SK-N-SH treated with all-trans-retinoic acid at 6 μM for 48 hours (cell line): ENCODE measurements at regions not wholly inside any gene's neighbourhood (a gene's known extent, or its start where the extent isn't known, plus 50 kb on each side); places are given as distances from the start of the nearest gene placed in this dataset.

ENCODE experiments used
- ATAC-seq: fragments of 200-7000 bp; cut with Tn5 transposase; 3 replicates; pipeline ENCODE4 v1.9.1; 2020; ENCODE audit warnings: mild to moderate bottlenecking, moderate library complexity
- ARNTL ChIP-seq: fragments of 450-650 bp; formaldehyde crosslinking; IDR thresholded peaks from 2 replicates; pipeline ENCODE4 v1.5.0; 2020; ENCODE audit warnings: low read depth, mild to moderate bottlenecking, moderate library complexity, borderline replicate concordance
- BACH2 ChIP-seq: fragments of 250-450 bp; sonication (Bioruptor Pico); IDR thresholded peaks from 2 replicates; pipeline ENCODE4 v1.9.0; 2021; ENCODE audit warnings: mild to moderate bottlenecking, borderline replicate concordance
- CSDC2 ChIP-seq: fragments of 250-450 bp; sonication (Bioruptor Pico); IDR thresholded peaks from 2 replicates; pipeline ENCODE4 v1.5.0; 2020; ENCODE audit warnings: mild to moderate bottlenecking, moderate library complexity
- ESRRG ChIP-seq: fragments of 250-450 bp; sonication (Bioruptor Pico); IDR thresholded peaks from 2 replicates; pipeline ENCODE4 v1.6.1; 2021; ENCODE audit warnings: mild to moderate bottlenecking
- ISL1 ChIP-seq: fragments of 250-450 bp; sonication (Bioruptor Pico); IDR thresholded peaks from 2 replicates; pipeline ENCODE4 v2.1.2; 2022; ENCODE audit warnings: mild to moderate bottlenecking, moderate library complexity
- OSR1 ChIP-seq: fragments of 250-450 bp; sonication (Bioruptor Pico); IDR thresholded peaks from 2 replicates; pipeline ENCODE4 v1.8.0; 2022; ENCODE audit warnings: moderate library complexity, mild to moderate bottlenecking, inconsistent platforms
- PPARA ChIP-seq: fragments of 250-450 bp; sonication (Bioruptor Pico); IDR thresholded peaks from 2 replicates; pipeline ENCODE4 v1.5.0; 2020; ENCODE audit warnings: mild to moderate bottlenecking, borderline replicate concordance
- SNAI2 ChIP-seq: fragments of 250-450 bp; sonication (Bioruptor Pico); IDR thresholded peaks from 2 replicates; pipeline ENCODE4 v1.5.0; 2020; ENCODE audit warnings: mild to moderate bottlenecking, moderate library complexity
- TCF4 ChIP-seq: fragments of 250-450 bp; sonication (Bioruptor Pico); IDR thresholded peaks from 2 replicates; pipeline ENCODE4 v1.8.0; 2021; ENCODE audit warnings: mild to moderate bottlenecking, moderate library complexity, borderline replicate concordance
- ZC3H10 ChIP-seq: fragments of 250-450 bp; sonication (Bioruptor Pico); IDR thresholded peaks from 2 replicates; pipeline ENCODE4 v1.5.1; 2021; ENCODE audit warnings: mild to moderate bottlenecking, moderate library complexity
- ZFP3 ChIP-seq: fragments of 250-450 bp; sonication (Bioruptor Pico); IDR thresholded peaks from 2 replicates; pipeline ENCODE4 v1.5.0; 2020; ENCODE audit warnings: mild to moderate bottlenecking, moderate library complexity
- ZFP30 ChIP-seq: fragments of 450-650 bp; formaldehyde crosslinking; IDR thresholded peaks from 2 replicates; pipeline ENCODE4 v1.5.0; 2022; ENCODE audit warnings: mild to moderate bottlenecking, moderate library complexity
- ZNF565 ChIP-seq: fragments of 450-650 bp; formaldehyde crosslinking; conservative IDR thresholded peaks from 2 replicates; pipeline ENCODE4 v1.5.0; 2020; ENCODE audit warnings: low read depth, mild to moderate bottlenecking, moderate library complexity
- ZNF70 ChIP-seq: fragments of 450-650 bp; formaldehyde crosslinking; IDR thresholded peaks from 2 replicates; pipeline ENCODE4 v1.5.0; 2020; ENCODE audit warnings: mild to moderate bottlenecking, moderate library complexity
- ZNF8 ChIP-seq: fragments of 450-650 bp; formaldehyde crosslinking; IDR thresholded peaks from 2 replicates; pipeline ENCODE4 v1.5.0; 2020; ENCODE audit warnings: mild to moderate bottlenecking, moderate library complexity
- TF ChIP-seq, protein P1 (sequence below): fragments of 250-450 bp; sonication (Bioruptor Pico); IDR thresholded peaks from 2 replicates; pipeline ENCODE4 v1.8.0; 2020; ENCODE audit warnings: mild to moderate bottlenecking, moderate library complexity, borderline replicate concordance
- TF ChIP-seq, protein P2 (sequence below): fragments of 250-450 bp; sonication (Bioruptor Pico); IDR thresholded peaks from 2 replicates; pipeline ENCODE4 v1.5.0; 2020; ENCODE audit warnings: mild to moderate bottlenecking, moderate library complexity
- TF ChIP-seq, protein P3 (sequence below): fragments of 250-450 bp; sonication (Bioruptor Pico); IDR thresholded peaks from 2 replicates; pipeline ENCODE4 v1.5.1; 2020; ENCODE audit warnings: low read depth, mild to moderate bottlenecking, moderate library complexity
- TF ChIP-seq, protein P4 (sequence below): fragments of 250-450 bp; sonication (Bioruptor Pico); IDR thresholded peaks from 2 replicates; pipeline ENCODE4 v1.5.1; 2021; ENCODE audit warnings: mild to moderate bottlenecking, moderate library complexity

DNA sequence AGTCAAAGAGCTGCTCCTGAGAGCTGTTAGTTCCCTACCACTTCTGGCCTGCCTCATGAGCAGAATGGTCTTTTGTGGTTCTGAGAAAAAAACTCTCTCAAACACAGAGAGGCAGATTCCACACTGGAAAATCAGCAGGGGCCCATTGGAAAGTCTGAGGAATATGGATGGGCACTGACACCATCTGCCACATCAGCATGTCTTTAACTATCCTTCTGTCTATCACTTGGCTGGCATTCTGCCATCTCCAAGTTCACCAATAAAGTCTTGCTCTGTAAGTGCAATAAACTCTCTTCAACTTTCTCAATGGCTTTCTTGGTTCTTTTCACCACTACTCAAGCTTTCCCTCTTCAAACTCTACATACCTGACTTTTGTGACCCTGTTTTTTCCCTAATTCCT, 101.3 kb upstream of the GALNT15 start:
- ATAC-seq, result no peak
- no peak for TF ChIP-seq ESRRG (CRISPR knock-in tag)
- TF ChIP-seq ARNTL (CRISPR knock-in tag), result no peak
- no peak for TF ChIP-seq OSR1 (CRISPR knock-in tag)
- no peak for TF ChIP-seq SNAI2 (CRISPR knock-in tag)
- TF ChIP-seq, protein P1, sequence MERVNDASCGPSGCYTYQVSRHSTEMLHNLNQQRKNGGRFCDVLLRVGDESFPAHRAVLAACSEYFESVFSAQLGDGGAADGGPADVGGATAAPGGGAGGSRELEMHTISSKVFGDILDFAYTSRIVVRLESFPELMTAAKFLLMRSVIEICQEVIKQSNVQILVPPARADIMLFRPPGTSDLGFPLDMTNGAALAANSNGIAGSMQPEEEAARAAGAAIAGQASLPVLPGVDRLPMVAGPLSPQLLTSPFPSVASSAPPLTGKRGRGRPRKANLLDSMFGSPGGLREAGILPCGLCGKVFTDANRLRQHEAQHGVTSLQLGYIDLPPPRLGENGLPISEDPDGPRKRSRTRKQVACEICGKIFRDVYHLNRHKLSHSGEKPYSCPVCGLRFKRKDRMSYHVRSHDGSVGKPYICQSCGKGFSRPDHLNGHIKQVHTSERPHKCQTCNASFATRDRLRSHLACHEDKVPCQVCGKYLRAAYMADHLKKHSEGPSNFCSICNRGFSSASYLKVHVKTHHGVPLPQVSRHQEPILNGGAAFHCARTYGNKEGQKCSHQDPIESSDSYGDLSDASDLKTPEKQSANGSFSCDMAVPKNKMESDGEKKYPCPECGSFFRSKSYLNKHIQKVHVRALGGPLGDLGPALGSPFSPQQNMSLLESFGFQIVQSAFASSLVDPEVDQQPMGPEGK (CRISPR knock-in tag), result no peak
- TF ChIP-seq TCF4 (CRISPR knock-in tag), result no peak
- TF ChIP-seq ZNF565 (CRISPR knock-in tag), result no peak
- TF ChIP-seq, all 23 proteins: peak for 0

DNA sequence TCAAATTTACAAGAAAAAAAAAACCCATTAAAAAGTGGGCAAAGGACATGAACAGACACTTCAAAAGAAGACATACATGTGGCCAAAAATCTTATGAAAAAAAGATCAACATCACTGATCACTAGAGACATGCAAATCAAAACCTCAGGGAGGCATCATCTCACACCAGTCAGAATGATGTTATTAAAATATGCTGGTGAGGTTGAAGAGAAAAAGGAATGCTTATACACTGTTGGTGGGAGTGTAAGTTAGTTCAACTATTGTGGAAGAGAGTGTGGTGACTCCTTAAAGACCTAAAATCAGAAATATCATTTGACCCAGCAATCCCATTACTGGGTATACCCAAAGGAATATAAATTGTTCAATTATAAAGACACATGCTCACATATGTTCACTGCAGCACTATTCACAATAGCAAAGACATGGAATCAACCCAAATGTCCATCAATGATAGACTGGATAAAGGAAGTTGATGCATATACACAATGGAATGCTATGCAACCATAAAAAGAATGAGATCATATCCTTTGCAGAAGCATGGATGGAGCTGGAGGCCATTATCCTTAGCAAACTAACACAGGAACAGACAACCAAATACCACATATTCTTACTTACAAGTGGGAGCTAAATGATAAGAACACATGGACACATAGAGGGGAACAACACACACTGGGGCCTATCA, 100.3 kb upstream of the GALNT15 start:
- ATAC-seq, result peak; percentile 60

DNA sequence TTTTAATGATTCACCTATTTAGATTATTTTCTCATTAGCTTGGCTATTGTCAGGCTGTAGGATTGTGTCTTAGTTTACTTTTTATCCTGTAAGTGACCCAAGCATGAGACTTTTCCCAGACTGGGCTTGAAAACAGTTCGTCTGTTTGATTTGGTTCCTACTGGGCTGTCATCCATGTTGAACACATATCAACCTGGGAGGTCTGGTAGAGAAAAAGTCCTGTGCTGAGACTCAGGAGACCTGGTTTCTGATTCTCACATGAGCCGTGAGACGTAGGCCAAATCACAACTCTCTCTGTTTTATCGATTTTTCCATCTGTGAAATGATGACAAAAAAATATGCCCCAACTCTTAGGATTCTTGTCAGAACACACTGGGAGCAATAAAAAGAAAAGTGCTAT, 98.8 kb upstream of the GALNT15 start:
- TF ChIP-seq ZC3H10 (no peak), ZNF70 (CRISPR knock-in tag) (no peak), ZFP3 (CRISPR knock-in tag) (no peak), ESRRG (CRISPR knock-in tag) (no peak), ARNTL (CRISPR knock-in tag) (no peak), ZFP30 (no peak), TCF4 (CRISPR knock-in tag) (no peak), ISL1 (CRISPR knock-in tag) (no peak), ZNF565 (CRISPR knock-in tag) (no peak), SNAI2 (CRISPR knock-in tag) (no peak), ZNF8 (no peak), CSDC2 (CRISPR knock-in tag) (no peak), PPARA (CRISPR knock-in tag) (no peak), BACH2 (CRISPR knock-in tag) (no peak), OSR1 (CRISPR knock-in tag) (no peak)
- TF ChIP-seq, protein P2, sequence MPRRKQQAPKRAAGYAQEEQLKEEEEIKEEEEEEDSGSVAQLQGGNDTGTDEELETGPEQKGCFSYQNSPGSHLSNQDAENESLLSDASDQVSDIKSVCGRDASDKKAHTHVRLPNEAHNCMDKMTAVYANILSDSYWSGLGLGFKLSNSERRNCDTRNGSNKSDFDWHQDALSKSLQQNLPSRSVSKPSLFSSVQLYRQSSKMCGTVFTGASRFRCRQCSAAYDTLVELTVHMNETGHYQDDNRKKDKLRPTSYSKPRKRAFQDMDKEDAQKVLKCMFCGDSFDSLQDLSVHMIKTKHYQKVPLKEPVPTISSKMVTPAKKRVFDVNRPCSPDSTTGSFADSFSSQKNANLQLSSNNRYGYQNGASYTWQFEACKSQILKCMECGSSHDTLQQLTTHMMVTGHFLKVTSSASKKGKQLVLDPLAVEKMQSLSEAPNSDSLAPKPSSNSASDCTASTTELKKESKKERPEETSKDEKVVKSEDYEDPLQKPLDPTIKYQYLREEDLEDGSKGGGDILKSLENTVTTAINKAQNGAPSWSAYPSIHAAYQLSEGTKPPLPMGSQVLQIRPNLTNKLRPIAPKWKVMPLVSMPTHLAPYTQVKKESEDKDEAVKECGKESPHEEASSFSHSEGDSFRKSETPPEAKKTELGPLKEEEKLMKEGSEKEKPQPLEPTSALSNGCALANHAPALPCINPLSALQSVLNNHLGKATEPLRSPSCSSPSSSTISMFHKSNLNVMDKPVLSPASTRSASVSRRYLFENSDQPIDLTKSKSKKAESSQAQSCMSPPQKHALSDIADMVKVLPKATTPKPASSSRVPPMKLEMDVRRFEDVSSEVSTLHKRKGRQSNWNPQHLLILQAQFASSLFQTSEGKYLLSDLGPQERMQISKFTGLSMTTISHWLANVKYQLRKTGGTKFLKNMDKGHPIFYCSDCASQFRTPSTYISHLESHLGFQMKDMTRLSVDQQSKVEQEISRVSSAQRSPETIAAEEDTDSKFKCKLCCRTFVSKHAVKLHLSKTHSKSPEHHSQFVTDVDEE (CRISPR knock-in tag), result no peak
- TF ChIP-seq, protein P1 (CRISPR knock-in tag), result no peak
- TF ChIP-seq, protein P3, sequence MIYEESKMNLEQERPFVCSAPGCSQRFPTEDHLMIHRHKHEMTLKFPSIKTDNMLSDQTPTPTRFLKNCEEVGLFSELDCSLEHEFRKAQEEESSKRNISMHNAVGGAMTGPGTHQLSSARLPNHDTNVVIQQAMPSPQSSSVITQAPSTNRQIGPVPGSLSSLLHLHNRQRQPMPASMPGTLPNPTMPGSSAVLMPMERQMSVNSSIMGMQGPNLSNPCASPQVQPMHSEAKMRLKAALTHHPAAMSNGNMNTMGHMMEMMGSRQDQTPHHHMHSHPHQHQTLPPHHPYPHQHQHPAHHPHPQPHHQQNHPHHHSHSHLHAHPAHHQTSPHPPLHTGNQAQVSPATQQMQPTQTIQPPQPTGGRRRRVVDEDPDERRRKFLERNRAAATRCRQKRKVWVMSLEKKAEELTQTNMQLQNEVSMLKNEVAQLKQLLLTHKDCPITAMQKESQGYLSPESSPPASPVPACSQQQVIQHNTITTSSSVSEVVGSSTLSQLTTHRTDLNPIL (CRISPR knock-in tag), result no peak
- TF ChIP-seq, protein P4, sequence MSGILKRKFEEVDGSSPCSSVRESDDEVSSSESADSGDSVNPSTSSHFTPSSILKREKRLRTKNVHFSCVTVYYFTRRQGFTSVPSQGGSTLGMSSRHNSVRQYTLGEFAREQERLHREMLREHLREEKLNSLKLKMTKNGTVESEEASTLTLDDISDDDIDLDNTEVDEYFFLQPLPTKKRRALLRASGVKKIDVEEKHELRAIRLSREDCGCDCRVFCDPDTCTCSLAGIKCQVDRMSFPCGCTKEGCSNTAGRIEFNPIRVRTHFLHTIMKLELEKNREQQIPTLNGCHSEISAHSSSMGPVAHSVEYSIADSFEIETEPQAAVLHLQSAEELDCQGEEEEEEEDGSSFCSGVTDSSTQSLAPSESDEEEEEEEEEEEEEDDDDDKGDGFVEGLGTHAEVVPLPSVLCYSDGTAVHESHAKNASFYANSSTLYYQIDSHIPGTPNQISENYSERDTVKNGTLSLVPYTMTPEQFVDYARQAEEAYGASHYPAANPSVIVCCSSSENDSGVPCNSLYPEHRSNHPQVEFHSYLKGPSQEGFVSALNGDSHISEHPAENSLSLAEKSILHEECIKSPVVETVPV, result no peak
- TF ChIP-seq, all 23 proteins: peak for 0
- no peak for ATAC-seq
